Neural cell (in vitro differentiated cells): ENCODE measurements at regions not wholly inside any gene's neighbourhood (a gene's known extent, or its start where the extent isn't known, plus 50 kb on each side); places are given as distances from the start of the nearest gene placed in this dataset.

ENCODE experiments used
- EZH2 ChIP-seq: fragments of 200-600, 300-800 bp; shearing (Covaris generic), sonication (generic); IDR thresholded peaks from 2 replicates; pipeline ENCODE4 v1.6.1; 2014; ENCODE audit warnings: antibody characterized with exemption, low read length, borderline replicate concordance, mild to moderate bottlenecking; ENCODE audit not compliant: insufficient read depth, poor library complexity, severe bottlenecking
- MXI1 ChIP-seq: fragments of 450-650 bp; conservative IDR thresholded peaks from 2 replicates; pipeline ENCODE4 v1.6.1; 2014; ENCODE audit warnings: antibody characterized with exemption, mild to moderate bottlenecking; ENCODE audit not compliant: poor library complexity, severe bottlenecking
- POLR2AphosphoS5 ChIP-seq: IDR thresholded peaks from 2 replicates; pipeline ENCODE4 v1.6.1; 2012
- RAD21 ChIP-seq: fragments of 450-650 bp; conservative IDR thresholded peaks from 2 replicates; pipeline ENCODE4 v1.6.1; 2014; ENCODE audit warnings: antibody characterized with exemption, mild to moderate bottlenecking, moderate library complexity
- SMC3 ChIP-seq: fragments of 450-650 bp; conservative IDR thresholded peaks from 2 replicates; pipeline ENCODE4 v1.6.1; 2014; ENCODE audit warnings: antibody characterized with exemption, mild to moderate bottlenecking, moderate library complexity; ENCODE audit not compliant: poor library complexity
- TAF1 ChIP-seq: IDR thresholded peaks from 2 replicates; pipeline ENCODE4 v1.6.1; 2012; ENCODE audit warnings: low read depth
- TF ChIP-seq, protein P1 (sequence below): fragments of 450-650 bp; IDR thresholded peaks from 2 replicates; pipeline ENCODE4 v1.5.1; 2014; ENCODE audit warnings: antibody characterized with exemption, mild to moderate bottlenecking, moderate library complexity; ENCODE audit not compliant: poor library complexity, severe bottlenecking
- TF ChIP-seq, protein P2 (sequence below): IDR thresholded peaks from 2 replicates; pipeline ENCODE4 v1.6.1; 2012; ENCODE audit warnings: borderline replicate concordance

DNA sequence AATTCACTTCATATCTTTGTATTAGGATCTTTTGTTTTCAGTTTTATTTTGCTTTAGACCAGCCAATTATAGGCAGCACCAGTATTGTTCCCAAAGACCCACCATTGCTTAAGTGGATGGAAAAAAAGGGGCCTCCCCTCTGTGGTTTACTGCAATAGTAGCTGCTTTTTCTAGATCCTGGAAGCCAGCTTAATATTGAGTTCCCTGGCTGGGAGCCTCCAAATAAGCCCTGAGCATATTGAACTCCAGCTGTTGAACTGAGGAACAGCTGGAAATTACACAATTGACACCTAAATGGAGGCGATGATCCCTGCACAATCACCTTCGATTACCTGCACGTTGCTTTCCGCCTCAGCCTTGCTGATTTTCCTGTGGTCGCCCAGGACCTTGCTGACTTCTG is 576.0 kb downstream of the SOX6 start:
- TF ChIP-seq, protein P1, sequence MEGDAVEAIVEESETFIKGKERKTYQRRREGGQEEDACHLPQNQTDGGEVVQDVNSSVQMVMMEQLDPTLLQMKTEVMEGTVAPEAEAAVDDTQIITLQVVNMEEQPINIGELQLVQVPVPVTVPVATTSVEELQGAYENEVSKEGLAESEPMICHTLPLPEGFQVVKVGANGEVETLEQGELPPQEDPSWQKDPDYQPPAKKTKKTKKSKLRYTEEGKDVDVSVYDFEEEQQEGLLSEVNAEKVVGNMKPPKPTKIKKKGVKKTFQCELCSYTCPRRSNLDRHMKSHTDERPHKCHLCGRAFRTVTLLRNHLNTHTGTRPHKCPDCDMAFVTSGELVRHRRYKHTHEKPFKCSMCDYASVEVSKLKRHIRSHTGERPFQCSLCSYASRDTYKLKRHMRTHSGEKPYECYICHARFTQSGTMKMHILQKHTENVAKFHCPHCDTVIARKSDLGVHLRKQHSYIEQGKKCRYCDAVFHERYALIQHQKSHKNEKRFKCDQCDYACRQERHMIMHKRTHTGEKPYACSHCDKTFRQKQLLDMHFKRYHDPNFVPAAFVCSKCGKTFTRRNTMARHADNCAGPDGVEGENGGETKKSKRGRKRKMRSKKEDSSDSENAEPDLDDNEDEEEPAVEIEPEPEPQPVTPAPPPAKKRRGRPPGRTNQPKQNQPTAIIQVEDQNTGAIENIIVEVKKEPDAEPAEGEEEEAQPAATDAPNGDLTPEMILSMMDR: no peak
- TF ChIP-seq POLR2AphosphoS5: no peak
- TF ChIP-seq EZH2: no peak
- TF ChIP-seq, protein P2, sequence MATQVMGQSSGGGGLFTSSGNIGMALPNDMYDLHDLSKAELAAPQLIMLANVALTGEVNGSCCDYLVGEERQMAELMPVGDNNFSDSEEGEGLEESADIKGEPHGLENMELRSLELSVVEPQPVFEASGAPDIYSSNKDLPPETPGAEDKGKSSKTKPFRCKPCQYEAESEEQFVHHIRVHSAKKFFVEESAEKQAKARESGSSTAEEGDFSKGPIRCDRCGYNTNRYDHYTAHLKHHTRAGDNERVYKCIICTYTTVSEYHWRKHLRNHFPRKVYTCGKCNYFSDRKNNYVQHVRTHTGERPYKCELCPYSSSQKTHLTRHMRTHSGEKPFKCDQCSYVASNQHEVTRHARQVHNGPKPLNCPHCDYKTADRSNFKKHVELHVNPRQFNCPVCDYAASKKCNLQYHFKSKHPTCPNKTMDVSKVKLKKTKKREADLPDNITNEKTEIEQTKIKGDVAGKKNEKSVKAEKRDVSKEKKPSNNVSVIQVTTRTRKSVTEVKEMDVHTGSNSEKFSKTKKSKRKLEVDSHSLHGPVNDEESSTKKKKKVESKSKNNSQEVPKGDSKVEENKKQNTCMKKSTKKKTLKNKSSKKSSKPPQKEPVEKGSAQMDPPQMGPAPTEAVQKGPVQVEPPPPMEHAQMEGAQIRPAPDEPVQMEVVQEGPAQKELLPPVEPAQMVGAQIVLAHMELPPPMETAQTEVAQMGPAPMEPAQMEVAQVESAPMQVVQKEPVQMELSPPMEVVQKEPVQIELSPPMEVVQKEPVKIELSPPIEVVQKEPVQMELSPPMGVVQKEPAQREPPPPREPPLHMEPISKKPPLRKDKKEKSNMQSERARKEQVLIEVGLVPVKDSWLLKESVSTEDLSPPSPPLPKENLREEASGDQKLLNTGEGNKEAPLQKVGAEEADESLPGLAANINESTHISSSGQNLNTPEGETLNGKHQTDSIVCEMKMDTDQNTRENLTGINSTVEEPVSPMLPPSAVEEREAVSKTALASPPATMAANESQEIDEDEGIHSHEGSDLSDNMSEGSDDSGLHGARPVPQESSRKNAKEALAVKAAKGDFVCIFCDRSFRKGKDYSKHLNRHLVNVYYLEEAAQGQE: no peak
- no peak for TF ChIP-seq SMC3
- no peak for TF ChIP-seq RAD21
- no peak for TF ChIP-seq TAF1
- TF ChIP-seq MXI1: no peak
